ENCODE measurements at regions not wholly inside any gene's neighbourhood (a gene's known extent, or its start where the extent isn't known, plus 50 kb on each side); places are given as distances from the start of the nearest gene placed in this dataset.

- TF ChIP-seq, protein P1, sequence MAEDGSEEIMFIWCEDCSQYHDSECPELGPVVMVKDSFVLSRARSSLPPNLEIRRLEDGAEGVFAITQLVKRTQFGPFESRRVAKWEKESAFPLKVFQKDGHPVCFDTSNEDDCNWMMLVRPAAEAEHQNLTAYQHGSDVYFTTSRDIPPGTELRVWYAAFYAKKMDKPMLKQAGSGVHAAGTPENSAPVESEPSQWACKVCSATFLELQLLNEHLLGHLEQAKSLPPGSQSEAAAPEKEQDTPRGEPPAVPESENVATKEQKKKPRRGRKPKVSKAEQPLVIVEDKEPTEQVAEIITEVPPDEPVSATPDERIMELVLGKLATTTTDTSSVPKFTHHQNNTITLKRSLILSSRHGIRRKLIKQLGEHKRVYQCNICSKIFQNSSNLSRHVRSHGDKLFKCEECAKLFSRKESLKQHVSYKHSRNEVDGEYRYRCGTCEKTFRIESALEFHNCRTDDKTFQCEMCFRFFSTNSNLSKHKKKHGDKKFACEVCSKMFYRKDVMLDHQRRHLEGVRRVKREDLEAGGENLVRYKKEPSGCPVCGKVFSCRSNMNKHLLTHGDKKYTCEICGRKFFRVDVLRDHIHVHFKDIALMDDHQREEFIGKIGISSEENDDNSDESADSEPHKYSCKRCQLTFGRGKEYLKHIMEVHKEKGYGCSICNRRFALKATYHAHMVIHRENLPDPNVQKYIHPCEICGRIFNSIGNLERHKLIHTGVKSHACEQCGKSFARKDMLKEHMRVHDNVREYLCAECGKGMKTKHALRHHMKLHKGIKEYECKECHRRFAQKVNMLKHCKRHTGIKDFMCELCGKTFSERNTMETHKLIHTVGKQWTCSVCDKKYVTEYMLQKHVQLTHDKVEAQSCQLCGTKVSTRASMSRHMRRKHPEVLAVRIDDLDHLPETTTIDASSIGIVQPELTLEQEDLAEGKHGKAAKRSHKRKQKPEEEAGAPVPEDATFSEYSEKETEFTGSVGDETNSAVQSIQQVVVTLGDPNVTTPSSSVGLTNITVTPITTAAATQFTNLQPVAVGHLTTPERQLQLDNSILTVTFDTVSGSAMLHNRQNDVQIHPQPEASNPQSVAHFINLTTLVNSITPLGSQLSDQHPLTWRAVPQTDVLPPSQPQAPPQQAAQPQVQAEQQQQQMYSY (CRISPR knock-in tag; IDR thresholded peaks at IDR 0.05), result no peak
- TF ChIP-seq, protein P2, sequence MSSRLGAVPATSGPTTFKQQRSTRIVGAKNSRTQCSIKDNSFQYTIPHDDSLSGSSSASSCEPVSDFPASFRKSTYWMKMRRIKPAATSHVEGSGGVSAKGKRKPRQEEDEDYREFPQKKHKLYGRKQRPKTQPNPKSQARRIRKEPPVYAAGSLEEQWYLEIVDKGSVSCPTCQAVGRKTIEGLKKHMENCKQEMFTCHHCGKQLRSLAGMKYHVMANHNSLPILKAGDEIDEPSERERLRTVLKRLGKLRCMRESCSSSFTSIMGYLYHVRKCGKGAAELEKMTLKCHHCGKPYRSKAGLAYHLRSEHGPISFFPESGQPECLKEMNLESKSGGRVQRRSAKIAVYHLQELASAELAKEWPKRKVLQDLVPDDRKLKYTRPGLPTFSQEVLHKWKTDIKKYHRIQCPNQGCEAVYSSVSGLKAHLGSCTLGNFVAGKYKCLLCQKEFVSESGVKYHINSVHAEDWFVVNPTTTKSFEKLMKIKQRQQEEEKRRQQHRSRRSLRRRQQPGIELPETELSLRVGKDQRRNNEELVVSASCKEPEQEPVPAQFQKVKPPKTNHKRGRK (CRISPR knock-in tag; IDR thresholded peaks at IDR 0.05; ENCODE audit: borderline replicate concordance), result no peak
- TF ChIP-seq ZNF121 (CRISPR knock-in tag; IDR thresholded peaks at IDR 0.05), result no peak
- TF ChIP-seq TEAD4 (CRISPR knock-in tag; IDR thresholded peaks at IDR 0.05), result no peak
These were observed 370.0 kb downstream of the HINT1 start (continued) for GRCh38 chr5:130795037-130795436.

DNA sequence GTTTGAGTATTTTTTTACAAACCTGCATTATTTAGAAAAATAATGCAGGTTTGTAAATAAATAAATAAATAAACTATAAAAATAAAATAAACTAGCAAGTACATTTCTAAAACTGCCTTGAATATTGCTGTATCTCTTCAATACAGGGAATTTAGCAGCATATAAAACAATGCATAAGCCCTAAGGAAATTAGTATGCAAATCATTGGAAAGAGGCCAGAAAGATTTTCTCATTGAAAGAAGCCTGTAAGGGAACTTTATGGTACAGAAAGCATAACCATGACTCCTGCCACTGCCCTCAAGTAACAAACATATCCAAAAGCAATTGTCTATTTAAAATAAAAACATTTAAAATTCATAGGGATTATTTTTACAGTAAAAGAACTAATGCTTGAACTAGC is 387.3 kb downstream of the HINT1 start:
- no peak overlapping the region for H3K4me3 Mint-ChIP-seq
- ChIA-PET POLR2A (no interaction called here), CTCF (no interaction called here)
- no peaks in the 10 kb centered on the region for H3K9me3 Mint-ChIP-seq
- no peak for ATAC-seq
- H3K4me1 Mint-ChIP-seq, result 0 out of 2 replicates have a peak, but pooled peaks cover 7% of the 10 kb centered on the region
- DNase-seq (ENCODE audit: low spot score), result no peak
- 0 out of 2 replicates have a peak, but pooled peaks cover 1% of the 10 kb centered on the region for H3K27me3 Mint-ChIP-seq (ENCODE audit: low read depth)
- H3K36me3 Mint-ChIP-seq, result peaks cover under 1% of the 10 kb centered on the region; the same call in 1 of the 2 replicates
- TF ChIP-seq FOXP1 (CRISPR knock-in tag; IDR thresholded peaks at IDR 0.05; ENCODE audit: borderline replicate concordance) (no peak), JAZF1 (CRISPR knock-in tag; IDR thresholded peaks at IDR 0.05) (no peak), TEAD1 (CRISPR knock-in tag; IDR thresholded peaks at IDR 0.05) (no peak), NFE2L1 (CRISPR knock-in tag; IDR thresholded peaks at IDR 0.05) (no peak), RORB (CRISPR knock-in tag; IDR thresholded peaks at IDR 0.05) (no peak), ZNF121 (CRISPR knock-in tag; IDR thresholded peaks at IDR 0.05) (no peak), ZSCAN18 (CRISPR knock-in tag; IDR thresholded peaks at IDR 0.05) (no peak), FOXK1 (CRISPR knock-in tag; IDR thresholded peaks at IDR 0.05) (no peak), NFYB (CRISPR knock-in tag; conservative IDR thresholded peaks at IDR 0.05; ENCODE audit: low read depth) (no peak), KAT7 (CRISPR knock-in tag; IDR thresholded peaks at IDR 0.05; ENCODE audit: borderline replicate concordance) (no peak), ELF4 (CRISPR knock-in tag; IDR thresholded peaks at IDR 0.05; ENCODE audit: low read depth) (no peak), MXD4 (CRISPR knock-in tag; IDR thresholded peaks at IDR 0.05; ENCODE audit: borderline replicate concordance) (no peak), TP53 (CRISPR knock-in tag; IDR thresholded peaks at IDR 0.05) (no peak), HMGA2 (CRISPR knock-in tag; IDR thresholded peaks at IDR 0.05) (no peak), ZBTB21 (CRISPR knock-in tag; IDR thresholded peaks at IDR 0.05; ENCODE audit: borderline replicate concordance) (no peak), FOXJ3 (CRISPR knock-in tag; IDR thresholded peaks at IDR 0.05; ENCODE audit: borderline replicate concordance) (no peak)
- TF ChIP-seq, protein P3, sequence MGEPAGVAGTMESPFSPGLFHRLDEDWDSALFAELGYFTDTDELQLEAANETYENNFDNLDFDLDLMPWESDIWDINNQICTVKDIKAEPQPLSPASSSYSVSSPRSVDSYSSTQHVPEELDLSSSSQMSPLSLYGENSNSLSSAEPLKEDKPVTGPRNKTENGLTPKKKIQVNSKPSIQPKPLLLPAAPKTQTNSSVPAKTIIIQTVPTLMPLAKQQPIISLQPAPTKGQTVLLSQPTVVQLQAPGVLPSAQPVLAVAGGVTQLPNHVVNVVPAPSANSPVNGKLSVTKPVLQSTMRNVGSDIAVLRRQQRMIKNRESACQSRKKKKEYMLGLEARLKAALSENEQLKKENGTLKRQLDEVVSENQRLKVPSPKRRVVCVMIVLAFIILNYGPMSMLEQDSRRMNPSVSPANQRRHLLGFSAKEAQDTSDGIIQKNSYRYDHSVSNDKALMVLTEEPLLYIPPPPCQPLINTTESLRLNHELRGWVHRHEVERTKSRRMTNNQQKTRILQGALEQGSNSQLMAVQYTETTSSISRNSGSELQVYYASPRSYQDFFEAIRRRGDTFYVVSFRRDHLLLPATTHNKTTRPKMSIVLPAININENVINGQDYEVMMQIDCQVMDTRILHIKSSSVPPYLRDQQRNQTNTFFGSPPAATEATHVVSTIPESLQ (CRISPR knock-in tag; IDR thresholded peaks at IDR 0.05), result no peak
- TF ChIP-seq, protein P4, sequence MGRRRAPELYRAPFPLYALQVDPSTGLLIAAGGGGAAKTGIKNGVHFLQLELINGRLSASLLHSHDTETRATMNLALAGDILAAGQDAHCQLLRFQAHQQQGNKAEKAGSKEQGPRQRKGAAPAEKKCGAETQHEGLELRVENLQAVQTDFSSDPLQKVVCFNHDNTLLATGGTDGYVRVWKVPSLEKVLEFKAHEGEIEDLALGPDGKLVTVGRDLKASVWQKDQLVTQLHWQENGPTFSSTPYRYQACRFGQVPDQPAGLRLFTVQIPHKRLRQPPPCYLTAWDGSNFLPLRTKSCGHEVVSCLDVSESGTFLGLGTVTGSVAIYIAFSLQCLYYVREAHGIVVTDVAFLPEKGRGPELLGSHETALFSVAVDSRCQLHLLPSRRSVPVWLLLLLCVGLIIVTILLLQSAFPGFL (CRISPR knock-in tag; IDR thresholded peaks at IDR 0.05; ENCODE audit: borderline replicate concordance), result no peak
- TF ChIP-seq, protein P5, sequence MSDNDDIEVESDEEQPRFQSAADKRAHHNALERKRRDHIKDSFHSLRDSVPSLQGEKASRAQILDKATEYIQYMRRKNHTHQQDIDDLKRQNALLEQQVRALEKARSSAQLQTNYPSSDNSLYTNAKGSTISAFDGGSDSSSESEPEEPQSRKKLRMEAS (CRISPR knock-in tag; IDR thresholded peaks at IDR 0.05), result no peak
- TF ChIP-seq, protein P6, sequence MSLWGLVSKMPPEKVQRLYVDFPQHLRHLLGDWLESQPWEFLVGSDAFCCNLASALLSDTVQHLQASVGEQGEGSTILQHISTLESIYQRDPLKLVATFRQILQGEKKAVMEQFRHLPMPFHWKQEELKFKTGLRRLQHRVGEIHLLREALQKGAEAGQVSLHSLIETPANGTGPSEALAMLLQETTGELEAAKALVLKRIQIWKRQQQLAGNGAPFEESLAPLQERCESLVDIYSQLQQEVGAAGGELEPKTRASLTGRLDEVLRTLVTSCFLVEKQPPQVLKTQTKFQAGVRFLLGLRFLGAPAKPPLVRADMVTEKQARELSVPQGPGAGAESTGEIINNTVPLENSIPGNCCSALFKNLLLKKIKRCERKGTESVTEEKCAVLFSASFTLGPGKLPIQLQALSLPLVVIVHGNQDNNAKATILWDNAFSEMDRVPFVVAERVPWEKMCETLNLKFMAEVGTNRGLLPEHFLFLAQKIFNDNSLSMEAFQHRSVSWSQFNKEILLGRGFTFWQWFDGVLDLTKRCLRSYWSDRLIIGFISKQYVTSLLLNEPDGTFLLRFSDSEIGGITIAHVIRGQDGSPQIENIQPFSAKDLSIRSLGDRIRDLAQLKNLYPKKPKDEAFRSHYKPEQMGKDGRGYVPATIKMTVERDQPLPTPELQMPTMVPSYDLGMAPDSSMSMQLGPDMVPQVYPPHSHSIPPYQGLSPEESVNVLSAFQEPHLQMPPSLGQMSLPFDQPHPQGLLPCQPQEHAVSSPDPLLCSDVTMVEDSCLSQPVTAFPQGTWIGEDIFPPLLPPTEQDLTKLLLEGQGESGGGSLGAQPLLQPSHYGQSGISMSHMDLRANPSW (CRISPR knock-in tag; conservative IDR thresholded peaks at IDR 0.05; ENCODE audit: low read depth), result no peak
- H3K27ac Mint-ChIP-seq, result no peak overlapping the region
